Muscle of back (tissue), 3 donors: ENCODE measurements at regions not wholly inside any gene's neighbourhood (a gene's known extent, or its start where the extent isn't known, plus 50 kb on each side); places are given as distances from the start of the nearest gene placed in this dataset.
A peak's percentile ranks its signal among the peaks of the same experiment; 100 is the strongest.
"Not testable (repeated sequence)": the region's sequence is repeated elsewhere in the genome, so short reads cannot be mapped to it uniquely, and the experiment has no call there.

ENCODE experiments used
- DNase-seq, 3 donors: peaks; one replicate each; pipeline versions ENCODE4 v3.0.0 to v3.0.0-alpha.2; 2013

DNA sequence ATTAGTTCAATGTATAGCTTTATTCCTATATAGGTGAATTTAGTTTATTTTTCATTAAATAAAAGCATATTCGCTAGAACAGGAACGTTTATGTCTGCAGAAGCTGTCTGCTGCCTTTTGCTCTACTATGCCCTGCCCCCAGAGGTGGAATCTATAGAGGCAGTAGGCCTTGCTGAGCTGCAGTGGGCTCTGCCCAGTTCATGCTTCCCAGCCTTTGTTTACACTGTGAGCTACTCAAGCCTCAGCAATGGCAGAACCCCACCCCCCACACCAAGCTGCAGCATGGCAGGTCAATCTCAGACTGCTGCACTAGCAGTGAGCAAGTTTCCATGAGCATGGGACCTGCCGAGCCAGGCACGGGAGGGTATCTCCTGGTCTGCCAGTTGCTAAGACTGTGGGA, 473.3 kb upstream of the CCNG1 start:
- DNase-seq = not testable (repeated sequence)

DNA sequence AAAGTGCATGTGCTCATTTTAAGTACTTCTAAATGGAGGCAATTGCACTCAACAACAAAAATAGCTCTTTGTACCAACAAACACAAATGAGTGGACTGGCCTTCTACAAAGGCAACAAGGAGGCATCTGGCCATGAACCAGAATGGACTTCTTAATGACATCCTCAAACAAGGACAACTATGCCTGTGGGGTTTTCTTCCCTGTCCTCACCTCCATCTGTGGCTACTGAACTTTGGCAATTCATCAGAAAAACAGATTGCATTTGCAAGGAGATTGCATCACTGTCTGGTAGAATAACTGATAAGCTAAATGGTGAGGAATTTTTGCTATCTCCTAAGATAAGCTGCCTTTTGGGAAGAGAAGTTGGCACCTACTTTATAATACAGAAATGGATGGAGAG, 447.3 kb upstream of the CCNG1 start:
- no peak for DNase-seq

DNA sequence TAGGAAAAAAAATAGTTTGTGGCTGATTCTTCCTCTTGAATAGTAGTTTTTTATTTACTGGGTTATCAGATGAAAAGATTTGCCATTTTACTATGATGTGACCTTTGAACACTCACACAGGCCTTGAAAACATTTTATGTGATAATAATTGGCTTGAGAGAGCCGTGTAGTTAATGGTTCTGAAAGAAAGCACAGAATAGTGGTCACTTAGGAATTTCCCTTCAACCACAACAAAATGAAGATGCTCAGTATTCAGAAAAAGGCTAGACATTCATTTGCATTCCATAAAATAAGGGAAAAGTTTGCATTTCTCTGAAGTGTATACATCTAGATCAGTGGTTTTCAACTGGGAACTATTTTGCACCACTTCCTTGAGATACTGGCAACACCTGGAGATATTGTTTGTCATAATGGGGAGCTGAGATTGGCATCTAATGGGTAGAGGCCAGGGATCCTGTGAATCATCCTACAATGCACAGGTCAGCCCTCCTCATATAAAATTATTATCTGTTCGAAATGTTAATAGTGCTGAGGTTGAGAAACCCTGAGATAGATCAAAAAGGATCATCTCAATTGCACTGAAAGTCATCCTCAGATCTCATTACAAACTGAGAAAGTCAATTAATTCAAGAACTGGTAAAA, 446.4 kb upstream of the CCNG1 start:
- DNase-seq = no peak

DNA sequence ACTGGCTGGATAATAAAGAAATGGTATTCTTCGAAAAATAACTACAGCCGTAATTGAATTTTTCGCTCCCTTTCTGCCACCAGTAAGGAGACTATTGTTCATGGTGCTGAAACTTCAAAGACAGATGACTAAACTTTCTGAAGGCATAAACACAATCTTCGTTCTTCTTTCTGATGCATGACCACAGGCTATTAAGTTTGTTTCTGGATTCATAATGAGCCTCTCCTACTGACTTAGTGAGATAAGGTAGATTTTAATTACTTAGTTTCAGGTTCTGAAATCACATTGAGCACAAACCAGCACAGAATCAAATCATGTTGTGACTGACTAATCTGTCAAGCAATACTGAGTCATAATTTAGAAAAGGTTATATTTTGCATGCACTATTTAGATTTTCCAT, 441.8 kb upstream of the CCNG1 start:
- no peak for DNase-seq

DNA sequence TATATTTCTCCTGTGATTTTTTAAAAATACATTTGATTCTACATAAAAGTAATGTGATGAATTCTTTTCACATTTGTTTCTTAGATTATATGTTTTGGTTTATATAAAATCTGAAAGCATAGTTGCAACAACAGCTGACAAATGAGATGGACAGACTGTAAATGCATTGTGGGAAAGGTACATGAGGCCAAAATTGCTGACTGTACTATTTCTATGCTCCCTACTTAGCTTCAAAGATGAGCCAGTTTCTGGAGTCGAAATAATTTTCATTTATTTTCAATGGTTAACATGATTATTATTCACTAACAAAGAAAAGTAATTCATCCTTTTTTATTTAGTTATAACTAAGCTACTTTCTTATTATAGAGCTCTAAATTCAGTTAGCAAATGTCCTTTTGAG, 441.3 kb upstream of the CCNG1 start:
- DNase-seq = no peak

DNA sequence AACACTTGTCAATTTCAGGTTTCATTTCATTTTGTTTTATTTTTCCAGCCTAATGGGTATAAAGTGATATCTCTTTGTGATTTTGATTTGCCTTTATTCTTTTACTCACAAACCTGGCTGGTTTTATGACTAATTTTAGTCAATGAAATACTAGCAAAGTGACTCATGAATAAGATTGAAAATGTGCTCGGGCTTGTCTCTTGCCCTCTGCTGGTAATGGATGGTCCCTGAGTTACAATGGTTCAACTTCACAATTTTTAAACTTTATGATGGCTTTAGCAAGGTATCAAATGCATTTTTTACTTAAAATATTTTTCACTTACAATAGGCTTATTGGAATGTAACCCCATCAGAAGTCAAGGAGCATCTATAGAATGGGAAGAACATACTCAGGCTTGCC, 431.4 kb upstream of the CCNG1 start:
- DNase-seq = no peak

DNA sequence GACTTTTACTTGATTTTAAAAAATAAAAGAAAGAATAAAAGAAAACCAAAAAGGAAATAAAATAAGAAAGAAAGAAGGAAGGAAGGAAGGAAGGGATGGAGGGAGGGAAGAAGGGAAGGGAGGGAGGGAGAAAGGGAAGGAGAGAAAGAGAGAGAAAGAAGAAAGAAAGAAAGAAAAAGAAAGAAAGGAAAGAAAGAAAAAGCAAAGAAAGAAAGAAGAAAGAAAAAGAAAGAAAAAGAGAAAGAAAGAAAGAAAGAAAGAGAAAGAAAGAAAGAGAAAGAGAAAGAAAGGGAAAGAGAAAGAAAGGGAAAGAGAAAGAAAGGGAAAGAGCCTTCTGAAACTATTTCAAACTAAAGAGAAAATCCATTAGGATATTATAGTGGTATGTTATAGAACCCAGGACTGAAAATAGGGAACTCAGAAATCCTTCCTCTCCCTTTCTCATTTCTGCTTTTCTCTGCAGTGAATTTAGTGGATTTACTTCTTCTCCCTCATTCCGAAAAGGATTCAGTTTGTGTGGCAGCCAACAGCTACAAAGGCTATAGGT, 414.7 kb upstream of the CCNG1 start:
- no peak for DNase-seq

DNA sequence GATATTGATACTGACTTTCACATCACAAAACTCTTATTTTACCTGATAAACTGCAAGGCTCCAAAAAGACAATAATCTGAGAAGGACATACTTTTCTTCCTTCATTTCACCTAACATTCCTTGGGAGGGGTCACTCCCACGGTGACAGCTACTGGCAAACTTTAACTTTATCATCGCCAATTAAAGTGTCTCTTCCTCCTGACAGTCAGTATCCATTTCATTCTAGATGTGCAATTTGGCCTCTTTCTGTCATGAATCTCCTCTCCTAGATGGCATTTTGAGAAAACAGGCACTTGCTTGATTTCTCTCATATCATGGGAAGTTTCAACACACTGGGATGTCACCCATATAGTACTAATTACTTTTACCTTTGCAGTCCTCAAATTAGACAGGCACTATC, 413.5 kb upstream of the CCNG1 start:
- DNase-seq = no peak

DNA sequence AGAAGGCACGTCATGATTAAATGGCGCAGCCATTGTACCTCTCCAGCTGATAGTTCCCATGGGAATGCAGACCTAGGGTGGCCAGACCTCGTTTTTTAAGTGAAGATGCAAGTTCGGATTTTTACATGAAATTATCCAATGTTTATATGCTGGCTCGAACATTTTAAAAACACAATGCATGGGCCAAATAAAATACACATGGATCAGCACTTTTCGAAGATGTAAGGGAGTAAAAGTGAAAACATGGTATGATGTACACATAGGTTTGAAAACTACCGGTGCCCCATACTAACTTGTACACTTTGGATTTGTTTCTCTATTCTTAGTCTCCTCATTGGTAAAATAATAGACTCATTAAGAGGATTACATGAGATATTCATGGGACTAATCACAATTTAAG, 412.5 kb upstream of the CCNG1 start:
- no peak for DNase-seq

DNA sequence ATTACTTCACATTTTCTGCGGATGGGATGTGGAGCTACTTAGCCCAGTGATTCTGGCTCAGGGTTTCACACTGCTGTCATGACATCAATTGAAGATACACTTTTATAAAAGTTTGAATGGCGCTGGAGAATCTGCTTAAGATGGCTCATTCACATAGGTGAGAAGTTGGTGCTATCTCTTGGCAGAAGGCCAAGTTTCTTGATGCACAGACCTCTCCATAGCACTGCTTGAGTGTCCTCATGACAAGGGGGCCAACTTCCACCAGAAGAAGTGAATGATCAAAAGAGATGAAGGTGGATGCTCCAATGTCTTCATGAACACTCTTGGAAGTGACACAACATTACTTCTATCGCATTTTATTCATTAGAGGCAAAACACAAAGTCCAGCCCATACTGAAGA, 403.7 kb upstream of the CCNG1 start:
- no peak for DNase-seq

DNA sequence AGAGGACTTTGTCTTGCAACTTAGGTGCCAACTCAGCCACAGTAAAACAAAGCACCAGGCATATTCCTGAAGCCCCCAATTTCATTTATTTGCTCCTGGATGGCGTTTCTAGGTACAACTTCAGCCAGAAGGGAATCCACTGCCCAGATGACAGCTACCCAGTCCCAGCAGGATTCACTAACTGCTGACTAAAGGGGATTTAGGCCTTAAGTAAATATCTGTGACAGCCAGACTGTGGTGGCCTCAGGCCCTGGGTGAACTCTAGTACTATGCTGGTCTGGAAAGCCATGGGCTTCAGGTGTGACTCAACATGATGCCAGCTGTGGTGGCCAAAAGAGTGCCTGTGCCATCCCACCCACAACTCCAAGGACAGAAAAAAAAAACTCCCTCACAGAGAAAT, 396.1 kb upstream of the CCNG1 start:
- no peak for DNase-seq

DNA sequence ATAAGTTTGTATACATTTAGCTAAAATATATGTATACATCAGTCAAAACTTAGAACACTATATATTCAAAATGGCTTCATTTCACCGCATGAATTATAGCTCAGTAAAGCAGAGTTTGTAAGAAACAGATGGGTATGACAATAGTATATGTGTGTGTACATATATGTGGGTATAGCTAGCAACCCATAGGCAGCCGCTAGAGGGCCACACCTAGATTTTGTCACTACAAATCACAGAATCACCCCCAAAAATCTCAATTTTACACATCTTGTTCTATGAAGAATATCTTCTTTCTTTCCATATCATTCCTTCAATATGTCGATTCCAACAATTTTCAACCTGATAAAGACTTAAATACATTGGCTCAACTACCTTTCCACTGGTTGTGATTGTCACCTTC, 357.8 kb upstream of the CCNG1 start:
- no peak for DNase-seq

DNA sequence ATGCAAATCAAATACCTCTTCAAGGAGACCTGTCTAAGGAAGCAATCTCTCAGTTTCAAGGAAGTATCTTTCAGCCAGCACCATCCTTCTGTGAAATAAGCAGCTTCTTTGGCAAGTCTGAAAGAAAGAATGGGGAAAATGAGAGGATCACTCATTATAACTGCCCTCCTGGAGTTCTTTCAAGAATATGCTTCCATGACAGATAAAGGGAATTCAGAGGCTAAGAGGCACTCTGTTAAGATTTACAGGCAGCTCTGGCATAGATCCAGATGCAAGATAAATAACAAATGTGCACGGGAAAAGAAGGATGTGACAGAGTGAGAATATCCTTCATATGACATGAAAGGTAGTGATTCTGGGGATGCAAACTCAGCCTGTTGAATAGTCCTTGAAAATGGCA, 348.2 kb upstream of the CCNG1 start:
- DNase-seq = no peak

DNA sequence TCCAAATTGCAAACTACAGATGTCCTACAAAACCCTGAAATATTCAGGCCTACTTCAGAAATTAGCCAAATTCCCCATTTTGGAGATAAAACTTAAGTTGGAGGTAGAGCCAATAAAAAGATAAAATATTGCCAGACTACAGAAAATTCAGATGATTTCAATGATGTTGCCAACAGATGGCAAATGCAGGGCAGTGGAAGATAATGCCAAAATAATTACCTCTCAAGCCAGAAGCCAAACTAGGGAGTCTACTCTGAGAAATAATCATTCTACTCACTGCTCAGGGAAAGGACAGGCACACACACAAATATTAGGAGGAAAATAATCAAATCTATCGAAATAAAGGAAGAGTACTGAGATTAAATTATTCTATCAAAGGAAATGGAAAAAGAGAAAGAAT, 347.5 kb upstream of the CCNG1 start:
- DNase-seq = no peak

DNA sequence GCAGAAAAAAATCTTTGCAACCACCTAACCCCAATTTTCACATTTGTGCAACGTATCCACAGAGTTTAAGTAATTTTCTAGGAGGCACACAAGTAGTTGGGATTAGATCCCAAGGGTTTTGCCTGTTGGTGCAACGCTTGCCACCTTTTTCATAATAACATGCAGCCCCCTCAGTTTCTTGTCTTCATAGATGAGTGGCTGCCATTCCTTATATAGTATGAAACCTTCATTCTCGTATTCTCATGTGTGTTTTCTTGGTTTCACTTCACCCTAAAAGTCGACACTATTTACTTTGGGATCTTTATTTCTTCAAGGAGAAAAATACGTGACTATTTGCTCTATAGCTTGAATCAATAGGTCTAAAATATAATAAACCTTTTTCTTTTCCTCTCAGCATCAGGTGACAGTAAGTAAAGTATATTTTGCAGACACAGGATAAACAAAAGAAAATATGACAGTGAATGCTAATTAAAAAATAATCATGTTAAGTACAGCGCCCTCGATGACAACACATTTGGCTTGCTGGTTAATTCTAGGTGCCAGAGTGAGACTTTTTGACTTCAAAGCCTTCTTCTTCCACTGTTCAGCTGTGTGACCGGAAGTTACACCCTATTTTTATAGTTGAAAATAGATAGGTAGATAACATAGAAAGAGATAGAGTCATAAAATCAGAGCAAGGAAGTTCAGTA, 342.8 kb upstream of the CCNG1 start:
- DNase-seq = no peak

DNA sequence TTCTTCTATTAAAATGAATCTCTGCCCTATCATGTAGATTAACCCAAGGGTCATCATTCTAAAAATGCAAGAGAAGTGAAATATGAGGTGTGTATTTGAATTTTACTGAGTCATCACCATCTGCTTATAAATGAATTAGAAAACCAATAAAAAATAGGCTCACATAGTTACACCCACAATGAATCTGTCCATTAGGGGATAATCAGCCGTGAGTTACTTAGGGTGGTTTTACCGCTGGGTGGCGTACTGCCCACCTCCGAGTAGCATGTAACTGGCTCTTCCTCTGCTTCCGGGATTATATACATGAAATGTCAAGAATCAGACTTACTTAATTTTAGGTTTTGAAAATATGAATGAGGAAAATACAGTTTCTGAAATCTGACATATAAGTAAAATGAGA, 332.9 kb upstream of the CCNG1 start:
- no peak for DNase-seq

DNA sequence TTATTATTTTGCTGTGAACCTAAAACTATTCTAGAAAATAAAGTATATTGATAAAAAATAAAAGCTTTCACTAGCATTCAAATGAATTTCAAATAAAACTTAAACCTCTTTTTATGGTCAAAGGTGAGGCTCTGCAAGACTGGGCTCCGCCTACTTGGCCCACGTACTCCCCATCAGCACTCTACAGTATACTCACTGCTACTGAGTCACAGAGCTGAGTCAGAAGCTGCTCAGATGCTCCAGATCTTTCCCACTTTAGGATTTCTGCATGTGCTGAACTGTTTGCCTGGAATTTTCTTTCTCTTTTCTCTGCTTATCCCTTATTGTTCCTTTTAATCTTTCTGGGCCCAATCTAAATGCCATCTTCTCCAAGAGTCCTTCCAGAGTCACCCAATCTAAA, 331.9 kb upstream of the CCNG1 start:
- DNase-seq = peak in 1 of 3 donors; percentile 5

DNA sequence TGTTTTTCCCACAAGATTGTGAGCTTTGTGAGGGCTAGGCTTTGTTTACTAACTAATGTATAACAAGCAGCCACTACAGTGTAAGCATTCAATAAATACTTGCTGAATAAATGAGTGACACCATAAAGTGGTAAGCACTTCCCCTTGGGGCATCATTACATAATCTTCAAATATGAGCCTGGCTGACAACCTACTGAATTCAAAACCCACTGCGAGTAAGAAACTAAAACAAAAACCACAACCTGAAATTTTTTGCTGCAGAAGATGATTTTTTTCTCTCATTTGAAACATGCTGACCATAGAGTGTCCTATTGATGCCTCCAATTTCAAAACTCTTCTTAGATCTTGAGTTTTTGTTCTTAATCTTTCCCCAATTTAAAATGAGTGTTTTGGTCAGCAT, 331.3 kb upstream of the CCNG1 start:
- no peak for DNase-seq

DNA sequence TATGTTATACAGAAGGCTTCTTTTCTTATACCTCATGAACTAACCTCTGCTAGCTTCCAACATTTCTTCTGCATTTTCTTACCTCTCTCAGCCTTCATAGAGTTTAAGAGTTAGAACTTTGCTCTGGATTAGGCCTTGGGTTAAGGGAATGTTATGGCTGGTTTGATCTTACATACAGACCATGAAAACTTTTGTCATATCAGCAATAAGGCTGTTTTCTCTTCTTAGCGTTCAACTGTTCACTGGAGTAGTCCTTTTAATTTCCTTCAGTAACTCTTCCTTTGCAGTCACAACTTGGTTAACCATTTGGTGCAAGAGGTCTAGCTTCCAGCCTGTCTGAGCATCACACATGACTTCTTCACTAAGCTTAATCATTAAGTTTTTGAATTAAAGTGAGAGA, 329.0 kb upstream of the CCNG1 start:
- no peak for DNase-seq

DNA sequence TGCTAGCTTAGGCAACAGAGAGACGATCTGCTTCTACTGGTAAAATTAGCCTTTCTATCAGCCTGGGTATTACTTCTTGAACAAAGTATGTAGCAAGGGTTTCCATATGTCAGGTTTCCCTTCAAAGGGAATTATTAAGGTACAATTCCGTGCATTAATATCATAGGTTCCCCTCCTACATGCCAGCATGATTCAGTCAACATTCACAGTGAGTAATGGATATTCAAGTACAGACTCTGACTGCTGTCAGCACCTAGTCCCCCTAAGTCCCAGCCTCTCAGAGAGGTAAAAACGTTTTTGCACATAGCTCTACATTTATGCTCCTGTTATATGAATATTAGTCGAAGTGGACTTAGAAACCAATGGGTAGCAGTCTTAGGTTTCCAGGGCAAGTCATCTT, 322.4 kb upstream of the CCNG1 start:
- DNase-seq = no peak

DNA sequence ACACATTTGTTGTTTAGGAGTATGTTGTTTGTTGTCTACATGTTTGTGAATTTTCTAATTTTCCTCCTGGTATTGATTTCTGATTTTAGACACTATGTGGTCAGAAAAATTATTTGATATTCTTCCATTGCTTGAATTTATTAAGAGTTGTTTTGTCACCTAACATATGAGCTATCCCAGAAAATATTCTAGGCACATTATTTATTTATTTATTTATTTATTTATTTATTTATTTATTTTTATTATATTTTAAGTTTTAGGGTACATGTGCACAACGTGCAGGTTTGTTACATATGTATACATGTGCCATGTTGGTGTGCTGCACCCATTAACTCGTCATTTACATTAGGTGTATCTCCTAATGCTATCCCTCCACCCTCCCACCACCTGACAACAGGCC, 320.8 kb upstream of the CCNG1 start:
- not testable (repeated sequence) for DNase-seq

DNA sequence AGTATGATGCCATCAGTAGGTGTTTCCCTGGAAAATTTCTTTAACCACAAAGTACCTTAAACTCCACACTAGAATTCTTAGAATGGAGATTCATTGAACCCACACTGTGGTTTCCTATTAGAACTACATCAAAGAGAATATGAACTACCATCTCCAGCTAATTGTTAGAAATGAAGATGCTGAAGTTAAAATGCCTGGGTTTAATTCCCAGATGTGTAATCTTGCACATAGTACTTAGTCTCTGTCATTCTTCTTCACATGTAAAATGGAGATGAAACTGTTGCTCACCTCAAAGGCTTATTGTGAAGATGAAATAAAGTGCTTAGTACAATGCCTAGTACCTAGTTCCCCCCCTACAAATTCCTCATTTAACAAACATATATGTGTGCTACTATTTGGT, 303.3 kb upstream of the CCNG1 start:
- DNase-seq = no peak

DNA sequence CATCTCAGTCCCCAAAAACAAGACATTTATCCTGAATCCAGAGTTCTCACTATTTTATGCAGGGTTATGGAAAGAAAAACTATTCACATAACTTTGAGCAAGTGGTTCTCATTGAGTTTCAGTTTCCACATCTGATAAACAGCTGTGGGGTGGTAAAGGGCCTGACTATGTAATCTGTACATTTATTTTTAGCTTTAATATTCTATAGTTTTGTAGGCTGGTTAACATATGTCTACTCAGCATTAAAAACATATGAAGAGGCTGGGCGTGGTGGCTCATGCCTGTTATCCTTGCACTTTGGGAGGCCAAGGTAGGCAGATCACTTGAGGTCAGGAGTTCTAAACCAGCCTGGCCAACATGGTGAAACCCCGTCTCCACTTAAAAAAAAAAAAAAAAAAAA, 301.5 kb upstream of the CCNG1 start:
- peak in 1 of 3 donors; percentile 5 for DNase-seq

DNA sequence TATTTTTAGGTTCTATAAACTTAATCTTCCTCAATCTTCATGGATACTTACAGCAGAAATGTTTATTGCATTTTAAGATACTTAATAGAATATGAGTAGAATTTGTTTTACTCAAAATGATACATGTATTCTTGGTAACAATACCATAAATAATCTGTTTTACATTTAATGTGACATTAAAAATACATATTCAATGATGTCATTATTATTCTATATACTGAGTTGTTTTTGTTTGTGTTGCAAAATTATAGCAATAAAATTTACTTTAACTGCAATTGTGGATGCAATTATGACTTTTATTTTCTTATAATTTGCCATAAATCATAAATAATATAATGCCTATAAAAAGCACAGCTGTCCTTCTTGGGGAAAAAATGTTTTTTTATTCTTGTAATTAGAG, 275.9 kb upstream of the CCNG1 start:
- DNase-seq = no peak
